Upper lobe of left lung (tissue), 4 donors: ENCODE measurements at regions not wholly inside any gene's neighbourhood (a gene's known extent, or its start where the extent isn't known, plus 50 kb on each side); places are given as distances from the start of the nearest gene placed in this dataset.

Experiments
- EP300 ChIP-seq, 4 donors: sonication (generic); formaldehyde crosslinking; IDR thresholded peaks; one replicate each; pipeline ENCODE4 v1.5.1; 2017; ENCODE audit warnings: antibody characterized with exemption in 4 of 4, control low read depth in 2 of 4
- POLR2A ChIP-seq, 4 donors: fragments of 450-650 bp; IDR thresholded peaks; one replicate each; pipeline ENCODE4 v1.5.1; 2016 to 2017; ENCODE audit warnings: antibody characterized with exemption in 4 of 4, mild to moderate bottlenecking in 2 of 4
- TF ChIP-seq, protein P1 (sequence below), 6 experiments: fragments of 450-650 bp in 4 of 6; fragments of 200-600 bp in 2 of 6; sonication (generic) in 2 of 6; IDR thresholded peaks; one replicate each; pipeline ENCODE4 v1.5.1; 2016 to 2019; ENCODE audit warnings: antibody characterized with exemption in 6 of 6

DNA sequence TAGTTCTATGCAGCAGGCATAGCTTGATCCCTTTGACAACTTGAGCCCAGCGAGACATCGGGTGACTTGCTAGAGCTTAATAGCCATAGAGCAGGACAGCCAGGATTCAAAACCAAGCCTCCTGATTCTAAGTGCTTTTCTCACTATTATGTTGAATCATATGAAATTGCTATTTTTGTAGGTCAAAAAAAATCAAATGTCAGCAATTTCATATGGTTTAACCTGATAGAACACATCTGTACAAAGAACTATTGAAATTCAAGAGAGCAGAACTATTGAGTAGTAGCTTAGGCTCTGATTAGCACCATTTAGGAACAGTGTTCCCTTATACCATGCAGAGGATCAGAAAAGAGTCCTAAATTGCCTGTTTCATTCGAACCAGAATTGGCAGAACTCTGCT, 132.0 kb downstream of the EMP1 start:
- TF ChIP-seq, protein P1, sequence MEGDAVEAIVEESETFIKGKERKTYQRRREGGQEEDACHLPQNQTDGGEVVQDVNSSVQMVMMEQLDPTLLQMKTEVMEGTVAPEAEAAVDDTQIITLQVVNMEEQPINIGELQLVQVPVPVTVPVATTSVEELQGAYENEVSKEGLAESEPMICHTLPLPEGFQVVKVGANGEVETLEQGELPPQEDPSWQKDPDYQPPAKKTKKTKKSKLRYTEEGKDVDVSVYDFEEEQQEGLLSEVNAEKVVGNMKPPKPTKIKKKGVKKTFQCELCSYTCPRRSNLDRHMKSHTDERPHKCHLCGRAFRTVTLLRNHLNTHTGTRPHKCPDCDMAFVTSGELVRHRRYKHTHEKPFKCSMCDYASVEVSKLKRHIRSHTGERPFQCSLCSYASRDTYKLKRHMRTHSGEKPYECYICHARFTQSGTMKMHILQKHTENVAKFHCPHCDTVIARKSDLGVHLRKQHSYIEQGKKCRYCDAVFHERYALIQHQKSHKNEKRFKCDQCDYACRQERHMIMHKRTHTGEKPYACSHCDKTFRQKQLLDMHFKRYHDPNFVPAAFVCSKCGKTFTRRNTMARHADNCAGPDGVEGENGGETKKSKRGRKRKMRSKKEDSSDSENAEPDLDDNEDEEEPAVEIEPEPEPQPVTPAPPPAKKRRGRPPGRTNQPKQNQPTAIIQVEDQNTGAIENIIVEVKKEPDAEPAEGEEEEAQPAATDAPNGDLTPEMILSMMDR (IDR thresholded peaks at IDR 0.05), result no peak
- no peak for TF ChIP-seq POLR2A (IDR thresholded peaks at IDR 0.05)
- TF ChIP-seq EP300 (IDR thresholded peaks at IDR 0.05), result no peak
